KG1 (cell line): ENCODE measurements at regions not wholly inside any gene's neighbourhood (a gene's known extent, or its start where the extent isn't known, plus 50 kb on each side); places are given as distances from the start of the nearest gene placed in this dataset.
"Not testable (repeated sequence)": the region's sequence is repeated elsewhere in the genome, so short reads cannot be mapped to it uniquely, and the experiment has no call there.

Experiments
- DNase-seq: peaks from one replicate; lab custom pipeline; 2025; lab: John Stamatoyannopoulos, UW

DNA sequence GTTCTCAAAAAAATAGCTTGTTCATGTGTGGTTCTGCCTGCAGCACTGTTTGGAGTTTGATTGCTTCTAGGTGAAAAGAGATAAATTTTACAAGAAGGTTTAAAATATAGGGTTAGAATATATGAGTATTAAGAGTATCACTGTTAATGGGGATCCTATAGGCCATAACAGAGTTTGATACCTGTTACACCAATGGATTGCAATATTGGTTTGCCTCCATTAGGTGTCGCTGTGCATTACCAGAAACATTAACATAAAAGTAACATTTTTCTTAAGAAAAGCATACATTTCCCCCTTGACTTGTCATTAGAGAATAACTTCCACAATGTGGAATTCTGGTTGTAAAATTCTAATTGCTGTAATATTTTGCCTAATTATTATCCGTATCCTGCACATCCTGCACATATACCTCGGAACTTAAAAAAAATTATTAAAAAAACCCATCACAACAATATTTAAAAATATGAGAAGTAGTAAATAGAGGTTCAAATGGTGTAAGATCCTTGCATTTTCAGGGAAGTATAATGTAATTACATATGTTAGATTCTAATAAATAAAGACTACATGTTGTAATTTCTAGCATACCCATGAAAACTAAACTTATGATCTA, 63.0 kb downstream of the CYP4A11 start:
- DNase-seq: peak; percentile 1

- DNase-seq: not testable (repeated sequence)
Measured at GRCh38 chr1:46876093-46876492, 65.2 kb downstream of the CYP4A11 start.
